ENCODE measurements at regions not wholly inside any gene's neighbourhood (a gene's known extent, or its start where the extent isn't known, plus 50 kb on each side); places are given as distances from the start of the nearest gene placed in this dataset.

GRCh38 chr12:65539023-65539422 is 260.5 kb downstream of the MSRB3 start:
- no peaks in the 10 kb centered on the region for H3K36me3 ChIP-seq (ENCODE audit: control insufficient read depth in 4 of 4, insufficient read depth in 3 of 4, low read depth in 1 of 4, low read length in 3 of 4)
- H3K9me3 ChIP-seq (ENCODE audit: control insufficient read depth in 4 of 4, low read length in 3 of 4): peaks cover 3 to 10% (median 6%) of the 10 kb centered on the region in 4 donors
- TF ChIP-seq CTCF (IDR thresholded peaks at IDR 0.05; ENCODE audit: low read depth, low read length, missing input control) (no peak), ZBTB33 (IDR thresholded peaks at IDR 0.05) (no peak), TAF1 (conservative IDR thresholded peaks at IDR 0.05) (no peak), HNF4A (conservative IDR thresholded peaks at IDR 0.05) (no peak), ATF3 (IDR thresholded peaks at IDR 0.05) (no peak), REST (IDR thresholded peaks at IDR 0.05) (no peak), EGR1 (IDR thresholded peaks at IDR 0.05; ENCODE audit: low read depth in 2 of 2) (no peak), JUND (IDR thresholded peaks at IDR 0.05) (no peak), FOXA2 (IDR thresholded peaks at IDR 0.05) (no peak), YY1 (IDR thresholded peaks at IDR 0.05) (no peak), RAD21 (IDR thresholded peaks at IDR 0.05) (no peak), SP1 (IDR thresholded peaks at IDR 0.05) (no peak), HNF4G (IDR thresholded peaks at IDR 0.05) (no peak), FOXA1 (IDR thresholded peaks at IDR 0.05) (no peak), RXRA (IDR thresholded peaks at IDR 0.05) (no peak)
- DNase-seq (ENCODE audit: low spot score): no peak
- no peaks in the 10 kb centered on the region for H3K27me3 ChIP-seq (ENCODE audit: control insufficient read depth in 4 of 4, insufficient read depth in 4 of 4, low read length in 3 of 4)
- H3K27ac ChIP-seq (ENCODE audit: low read depth in 1 of 2, low read length in 2 of 2): no peak overlapping the region
- no peaks in the 10 kb centered on the region for H3K4me1 ChIP-seq (ENCODE audit: control insufficient read depth in 4 of 4, insufficient read depth in 4 of 4, low read length in 3 of 4)
- H3K9ac ChIP-seq (ENCODE audit: low read depth in 1 of 2, low read length in 2 of 2): no peak overlapping the region
- H3K4me3 ChIP-seq (ENCODE audit: low read depth in 1 of 3, low read length in 3 of 3): no peak overlapping the region
- 88% methylated on average over 1 of the region's 1 CpG for WGBS

- no peak overlapping the region for H3K4me3 ChIP-seq (ENCODE audit: low read depth in 1 of 3, low read length in 3 of 3)
- no peaks in the 10 kb centered on the region for H3K4me1 ChIP-seq (ENCODE audit: control insufficient read depth in 4 of 4, insufficient read depth in 4 of 4, low read length in 3 of 4)
- WGBS: 96% methylated on average over 1 of the region's 1 CpG
- no peak overlapping the region for H3K27ac ChIP-seq (ENCODE audit: low read depth in 1 of 2, low read length in 2 of 2)
- H3K9me3 ChIP-seq (ENCODE audit: control insufficient read depth in 4 of 4, low read length in 3 of 4): peaks cover 3 to 10% (median 6%) of the 10 kb centered on the region in 4 donors
- H3K9ac ChIP-seq (ENCODE audit: low read depth in 1 of 2, low read length in 2 of 2): no peak overlapping the region
- H3K36me3 ChIP-seq (ENCODE audit: control insufficient read depth in 4 of 4, insufficient read depth in 3 of 4, low read depth in 1 of 4, low read length in 3 of 4): no peaks in the 10 kb centered on the region
- no peak for DNase-seq (ENCODE audit: low spot score)
- TF ChIP-seq GABPA (IDR thresholded peaks at IDR 0.05 in 1 of 2, conservative IDR thresholded peaks at IDR 0.05 in 1 of 2) (no peak), FOXA2 (IDR thresholded peaks at IDR 0.05) (no peak), EGR1 (IDR thresholded peaks at IDR 0.05; ENCODE audit: low read depth in 2 of 2) (no peak), CTCF (IDR thresholded peaks at IDR 0.05; ENCODE audit: low read depth, low read length, missing input control) (no peak), SP1 (IDR thresholded peaks at IDR 0.05) (no peak), ATF3 (IDR thresholded peaks at IDR 0.05) (no peak), YY1 (IDR thresholded peaks at IDR 0.05) (no peak), HNF4A (conservative IDR thresholded peaks at IDR 0.05) (no peak), RAD21 (IDR thresholded peaks at IDR 0.05) (no peak), NR2F2 (IDR thresholded peaks at IDR 0.05) (no peak), TAF1 (conservative IDR thresholded peaks at IDR 0.05) (no peak)
- H3K27me3 ChIP-seq (ENCODE audit: control insufficient read depth in 4 of 4, insufficient read depth in 4 of 4, low read length in 3 of 4): no peaks in the 10 kb centered on the region
These were observed 261.7 kb downstream of the MSRB3 start for GRCh38 chr12:65540140-65540539.

Data from liver (tissue), 8 donors.